Right hindlimb (tissue), 1 donor: ENCODE measurements at regions not wholly inside any gene's neighbourhood (a gene's known extent, or its start where the extent isn't known, plus 50 kb on each side); places are given as distances from the start of the nearest gene placed in this dataset.
"Not testable (repeated sequence)": the region's sequence is repeated elsewhere in the genome, so short reads cannot be mapped to it uniquely, and the experiment has no call there.

Experiments used
- DNase-seq: peaks from one replicate; pipeline ENCODE4 v3.0.0-alpha.2; 2018

GRCh38 chr9:31824860-31825259 is 559.6 kb upstream of the ACO1 start:
- no peak for DNase-seq

- DNase-seq, result no peak
Observed at GRCh38 chr9:31837211-31837610, 547.2 kb upstream of the ACO1 start.

GRCh38 chr9:31839273-31839672 is 545.2 kb upstream of the ACO1 start:
- DNase-seq, result peak; percentile 29

GRCh38 chr9:31840702-31841101 is 543.7 kb upstream of the ACO1 start:
- no peak for DNase-seq

GRCh38 chr9:31847963-31848362 is 536.5 kb upstream of the ACO1 start:
- DNase-seq, result no peak

GRCh38 chr9:31848505-31849285 is 535.7 kb upstream of the ACO1 start:
- no peak for DNase-seq

GRCh38 chr9:31854187-31854586 is 530.3 kb upstream of the ACO1 start:
- DNase-seq, result no peak

- no peak for DNase-seq
Observed at GRCh38 chr9:31868830-31869229, 515.6 kb upstream of the ACO1 start.

GRCh38 chr9:31870276-31870675 is 514.2 kb upstream of the ACO1 start:
- DNase-seq, result no peak

GRCh38 chr9:31873722-31874121 is 510.7 kb upstream of the ACO1 start:
- DNase-seq, result no peak

GRCh38 chr9:31894008-31894407 is 490.4 kb upstream of the ACO1 start:
- no peak for DNase-seq

GRCh38 chr9:31908158-31908890 is 476.1 kb upstream of the ACO1 start:
- no peak for DNase-seq

GRCh38 chr9:31908891-31909480 is 475.5 kb upstream of the ACO1 start:
- no peak for DNase-seq

- no peak for DNase-seq
Observed at GRCh38 chr9:31912636-31913035, 471.8 kb upstream of the ACO1 start.

- no peak for DNase-seq
Observed at GRCh38 chr9:31916591-31917241, 467.7 kb upstream of the ACO1 start.

GRCh38 chr9:31937737-31938136 is 446.7 kb upstream of the ACO1 start:
- DNase-seq, result not testable (repeated sequence)

GRCh38 chr9:31950756-31951155 is 433.7 kb upstream of the ACO1 start:
- no peak for DNase-seq

GRCh38 chr9:31958572-31958971 is 425.9 kb upstream of the ACO1 start:
- DNase-seq, result no peak

- DNase-seq, result no peak
Observed at GRCh38 chr9:31969552-31969951, 414.9 kb upstream of the ACO1 start.

GRCh38 chr9:31983895-31984294 is 400.5 kb upstream of the ACO1 start:
- no peak for DNase-seq

- no peak for DNase-seq
Observed at GRCh38 chr9:31996331-31996730, 388.1 kb upstream of the ACO1 start.

GRCh38 chr9:32004431-32005076 is 379.9 kb upstream of the ACO1 start:
- no peak for DNase-seq

- no peak for DNase-seq
Observed at GRCh38 chr9:32010322-32010721, 374.1 kb upstream of the ACO1 start.
